ENCODE measurements at regions not wholly inside any gene's neighbourhood (a gene's known extent, or its start where the extent isn't known, plus 50 kb on each side); places are given as distances from the start of the nearest gene placed in this dataset.

DNA sequence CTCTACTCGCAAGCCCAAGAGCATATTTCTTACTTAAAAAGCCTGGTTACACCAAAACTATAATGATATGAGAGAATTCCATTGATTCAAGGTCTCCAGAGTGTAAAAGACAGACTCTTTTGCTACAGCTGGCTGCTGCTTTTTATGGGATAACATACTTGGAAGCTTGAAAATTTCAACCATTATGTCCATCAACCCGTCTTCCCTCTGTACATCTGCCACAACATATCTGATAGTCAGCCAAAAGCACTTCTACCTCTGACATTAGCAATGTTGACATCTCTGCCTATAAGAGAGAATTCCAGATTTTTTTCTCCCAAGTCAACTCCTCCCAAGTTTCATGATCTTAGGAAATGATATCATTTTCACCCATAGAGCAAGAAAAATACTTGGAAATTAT lies 54.4 kb upstream of the IQCM start:
- no peak overlapping the region for H3K4me2 ChIP-seq (ENCODE audit: low read depth, low read length, poor library complexity, severe bottlenecking)
- H3K27me3 ChIP-seq (ENCODE audit: low read length), result no peaks in the 10 kb centered on the region
- H3K9me3 ChIP-seq (ENCODE audit: low read length), result no peaks in the 10 kb centered on the region
- H3K79me2 ChIP-seq (ENCODE audit: low read length), result no peaks in the 10 kb centered on the region
- H3K9me2 ChIP-seq (replicated peaks; ENCODE audit: insufficient read depth, low read length), result no peaks in the 10 kb centered on the region
- no peak overlapping the region for H3K9ac ChIP-seq (ENCODE audit: low read length)
- H4K20me1 ChIP-seq (ENCODE audit: insufficient read depth, low read depth, low read length), result no peaks in the 10 kb centered on the region
- no peaks in the 10 kb centered on the region for H3K36me3 ChIP-seq (ENCODE audit: insufficient read depth, low read length)
- H3K27ac ChIP-seq (ENCODE audit: low read length), result no peak overlapping the region
- no peak for DNase-seq
- H2AFZ ChIP-seq (ENCODE audit: low read length), result no peak overlapping the region
- H3K4me1 ChIP-seq (ENCODE audit: low read length), result no peaks in the 10 kb centered on the region
- no peak overlapping the region for H3K4me3 ChIP-seq (ENCODE audit: low read length)

DNA sequence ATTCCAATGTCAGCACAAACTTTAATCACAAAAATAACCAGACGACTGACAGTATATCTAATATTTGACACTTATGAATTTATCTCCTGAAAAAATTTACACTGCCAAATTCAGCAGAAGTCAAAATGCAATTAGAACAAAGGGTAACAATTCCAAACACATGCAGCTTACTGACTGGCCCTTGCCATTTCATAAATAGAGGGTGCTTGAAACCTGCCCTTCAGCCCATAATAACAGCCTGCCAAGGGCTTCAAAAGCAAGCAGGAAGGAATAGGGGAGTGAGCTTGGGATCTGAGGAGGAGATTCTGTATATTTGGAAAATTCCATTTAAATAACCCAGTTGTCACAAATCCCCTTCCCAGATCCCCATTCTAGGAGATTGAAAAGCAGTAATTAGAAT lies 66.1 kb upstream of the IQCM start:
- DNase-seq, result no peak

DNA sequence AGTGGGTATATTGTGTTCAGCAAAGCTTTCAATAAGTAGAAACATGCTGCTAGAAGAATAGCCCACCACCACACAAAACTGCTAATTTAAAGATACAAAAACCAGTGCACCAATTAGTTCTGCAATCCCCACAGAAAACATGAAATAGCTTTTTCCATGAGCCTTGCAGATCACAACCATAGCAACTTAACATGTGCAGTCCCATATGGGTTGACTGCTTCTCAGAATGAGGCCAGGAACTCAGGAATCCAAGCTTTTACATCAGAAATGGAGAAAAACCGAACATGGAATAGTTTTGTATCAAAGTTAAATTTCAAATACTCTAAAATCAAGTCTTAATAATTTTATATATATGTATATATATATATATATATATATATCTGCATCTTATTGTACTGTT lies 66.6 kb upstream of the IQCM start:
- H3K4me3 ChIP-seq (ENCODE audit: low read length), result no peak overlapping the region
- no peaks in the 10 kb centered on the region for H4K20me1 ChIP-seq (ENCODE audit: insufficient read depth, low read depth, low read length)
- DNase-seq, result no peak
- no peaks in the 10 kb centered on the region for H3K9me2 ChIP-seq (replicated peaks; ENCODE audit: insufficient read depth, low read length)
- H3K4me1 ChIP-seq (ENCODE audit: low read length), result no peaks in the 10 kb centered on the region
- H3K27me3 ChIP-seq (ENCODE audit: low read length), result no peaks in the 10 kb centered on the region
- no peak overlapping the region for H2AFZ ChIP-seq (ENCODE audit: low read length)
- H3K4me2 ChIP-seq (ENCODE audit: low read depth, low read length, poor library complexity, severe bottlenecking), result no peak overlapping the region
- H3K9me3 ChIP-seq (ENCODE audit: low read length), result no peaks in the 10 kb centered on the region
- no peak overlapping the region for H3K9ac ChIP-seq (ENCODE audit: low read length)
- H3K27ac ChIP-seq (ENCODE audit: low read length), result no peak overlapping the region
- no peaks in the 10 kb centered on the region for H3K79me2 ChIP-seq (ENCODE audit: low read length)
- H3K36me3 ChIP-seq (ENCODE audit: insufficient read depth, low read length), result no peaks in the 10 kb centered on the region

More for the DNA sequence above, 66.1 kb upstream of the IQCM start:
- Histone ChIP-seq H3K9ac (ENCODE audit: low read length) (no peak overlapping the region), H3K4me2 (ENCODE audit: low read depth, low read length, poor library complexity, severe bottlenecking) (no peak overlapping the region), H3K4me1 (ENCODE audit: low read length) (no peaks in the 10 kb centered on the region), H3K9me3 (ENCODE audit: low read length) (no peaks in the 10 kb centered on the region), H3K36me3 (ENCODE audit: insufficient read depth, low read length) (no peaks in the 10 kb centered on the region), H4K20me1 (ENCODE audit: insufficient read depth, low read depth, low read length) (no peaks in the 10 kb centered on the region), H2AFZ (ENCODE audit: low read length) (no peak overlapping the region), H3K4me3 (ENCODE audit: low read length) (no peak overlapping the region), H3K9me2 (replicated peaks; ENCODE audit: insufficient read depth, low read length) (no peaks in the 10 kb centered on the region), H3K79me2 (ENCODE audit: low read length) (no peaks in the 10 kb centered on the region), H3K27ac (ENCODE audit: low read length) (no peak overlapping the region), H3K27me3 (ENCODE audit: low read length) (no peaks in the 10 kb centered on the region)

DNA sequence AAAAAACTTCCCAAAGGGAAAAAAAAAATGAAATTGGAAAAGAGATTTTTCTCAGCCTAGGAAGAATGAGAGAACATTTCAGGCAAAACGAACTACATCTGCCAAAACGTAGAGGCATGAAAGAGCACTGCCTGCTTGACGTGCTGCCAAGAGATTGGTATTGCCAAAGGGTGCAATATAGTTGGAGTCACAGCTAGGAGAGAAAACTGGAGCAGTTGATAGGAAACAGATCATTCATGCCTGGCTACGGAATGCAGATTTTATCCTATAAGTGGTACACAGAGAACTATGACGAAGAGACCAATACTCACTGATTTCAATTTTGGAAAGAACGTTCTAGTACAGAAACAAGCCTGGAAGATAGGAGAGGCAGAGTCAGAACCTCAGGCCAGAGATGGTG lies 68.4 kb upstream of the IQCM start:
- Histone ChIP-seq H3K27me3 (ENCODE audit: low read length) (no peaks in the 10 kb centered on the region), H4K20me1 (ENCODE audit: insufficient read depth, low read depth, low read length) (no peaks in the 10 kb centered on the region), H3K9me2 (replicated peaks; ENCODE audit: insufficient read depth, low read length) (no peaks in the 10 kb centered on the region), H3K9me3 (ENCODE audit: low read length) (no peaks in the 10 kb centered on the region), H3K79me2 (ENCODE audit: low read length) (no peaks in the 10 kb centered on the region), H2AFZ (ENCODE audit: low read length) (no peak overlapping the region), H3K4me1 (ENCODE audit: low read length) (no peaks in the 10 kb centered on the region), H3K4me2 (ENCODE audit: low read depth, low read length, poor library complexity, severe bottlenecking) (no peak overlapping the region), H3K9ac (ENCODE audit: low read length) (no peak overlapping the region), H3K27ac (ENCODE audit: low read length) (no peak overlapping the region), H3K4me3 (ENCODE audit: low read length) (no peak overlapping the region), H3K36me3 (ENCODE audit: insufficient read depth, low read length) (no peaks in the 10 kb centered on the region)
- no peak for DNase-seq

DNA sequence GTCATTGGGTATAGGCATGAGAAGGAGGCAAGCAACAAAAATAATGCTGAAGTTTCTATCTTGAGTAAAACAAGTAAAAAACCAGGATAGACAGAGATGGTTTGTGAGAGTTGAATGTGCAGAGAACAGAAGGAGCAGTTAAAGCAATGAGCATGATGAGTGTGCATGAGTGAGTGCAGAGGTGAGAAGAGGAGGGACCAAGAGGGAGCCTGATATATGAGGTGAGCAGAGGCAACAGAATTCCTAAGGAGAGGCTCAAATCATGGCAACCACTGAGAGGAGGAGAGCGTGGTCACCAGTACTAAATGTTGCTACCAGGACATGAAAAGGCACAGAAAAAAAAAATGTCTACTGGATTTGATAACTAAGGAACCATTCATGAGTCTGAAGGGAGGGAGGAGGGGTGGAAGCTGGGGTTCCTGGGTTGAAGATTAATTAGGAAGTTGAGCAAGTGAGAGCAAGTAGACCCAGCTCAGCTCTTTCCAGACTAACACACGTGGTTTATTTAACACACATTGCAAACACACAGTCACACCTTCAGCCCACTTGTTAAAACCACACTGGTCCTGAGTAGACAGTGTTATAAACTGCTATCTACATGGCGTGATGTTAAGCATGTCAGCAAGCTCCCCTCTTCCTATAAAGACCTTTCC lies 69.0 kb upstream of the IQCM start:
- Histone ChIP-seq H3K4me2 (ENCODE audit: low read depth, low read length, poor library complexity, severe bottlenecking) (no peak overlapping the region), H3K9me2 (replicated peaks; ENCODE audit: insufficient read depth, low read length) (no peaks in the 10 kb centered on the region), H3K9me3 (ENCODE audit: low read length) (no peaks in the 10 kb centered on the region), H3K4me1 (ENCODE audit: low read length) (no peaks in the 10 kb centered on the region), H3K9ac (ENCODE audit: low read length) (no peak overlapping the region), H3K36me3 (ENCODE audit: insufficient read depth, low read length) (no peaks in the 10 kb centered on the region), H3K27ac (ENCODE audit: low read length) (no peak overlapping the region), H2AFZ (ENCODE audit: low read length) (no peak overlapping the region), H3K4me3 (ENCODE audit: low read length) (no peak overlapping the region), H3K27me3 (ENCODE audit: low read length) (no peaks in the 10 kb centered on the region), H3K79me2 (ENCODE audit: low read length) (no peaks in the 10 kb centered on the region), H4K20me1 (ENCODE audit: insufficient read depth, low read depth, low read length) (no peaks in the 10 kb centered on the region)
- DNase-seq, result no peak

DNA sequence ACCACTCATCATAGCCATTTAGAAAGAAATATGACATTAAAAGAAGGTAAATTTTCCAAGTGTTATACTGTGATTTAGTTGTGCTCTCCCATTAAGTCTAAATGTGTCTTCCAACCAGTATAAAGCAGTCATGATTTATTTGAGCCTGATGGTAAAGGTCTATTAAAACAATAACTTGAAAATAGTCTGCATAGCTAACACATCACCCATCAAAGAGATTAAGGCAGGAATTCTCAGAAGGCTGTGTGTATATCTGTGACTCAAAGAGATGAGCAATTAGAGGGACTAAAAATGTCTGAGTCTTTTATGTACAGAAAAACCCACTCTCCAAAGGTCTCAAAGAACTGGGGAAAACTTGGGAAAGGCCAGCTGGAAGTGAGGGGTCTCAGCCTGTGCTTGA lies 70.3 kb upstream of the IQCM start:
- H3K27ac ChIP-seq (ENCODE audit: low read length), result no peak overlapping the region
- no peaks in the 10 kb centered on the region for H3K9me2 ChIP-seq (replicated peaks; ENCODE audit: insufficient read depth, low read length)
- H3K9ac ChIP-seq (ENCODE audit: low read length), result no peak overlapping the region
- H3K27me3 ChIP-seq (ENCODE audit: low read length), result no peaks in the 10 kb centered on the region
- H3K4me2 ChIP-seq (ENCODE audit: low read depth, low read length, poor library complexity, severe bottlenecking), result no peak overlapping the region
- no peak overlapping the region for H3K4me3 ChIP-seq (ENCODE audit: low read length)
- no peak overlapping the region for H2AFZ ChIP-seq (ENCODE audit: low read length)
- H3K36me3 ChIP-seq (ENCODE audit: insufficient read depth, low read length), result no peaks in the 10 kb centered on the region
- no peaks in the 10 kb centered on the region for H3K79me2 ChIP-seq (ENCODE audit: low read length)
- no peak for DNase-seq
- H4K20me1 ChIP-seq (ENCODE audit: insufficient read depth, low read depth, low read length), result no peaks in the 10 kb centered on the region
- H3K9me3 ChIP-seq (ENCODE audit: low read length), result no peaks in the 10 kb centered on the region
- no peaks in the 10 kb centered on the region for H3K4me1 ChIP-seq (ENCODE audit: low read length)

DNA sequence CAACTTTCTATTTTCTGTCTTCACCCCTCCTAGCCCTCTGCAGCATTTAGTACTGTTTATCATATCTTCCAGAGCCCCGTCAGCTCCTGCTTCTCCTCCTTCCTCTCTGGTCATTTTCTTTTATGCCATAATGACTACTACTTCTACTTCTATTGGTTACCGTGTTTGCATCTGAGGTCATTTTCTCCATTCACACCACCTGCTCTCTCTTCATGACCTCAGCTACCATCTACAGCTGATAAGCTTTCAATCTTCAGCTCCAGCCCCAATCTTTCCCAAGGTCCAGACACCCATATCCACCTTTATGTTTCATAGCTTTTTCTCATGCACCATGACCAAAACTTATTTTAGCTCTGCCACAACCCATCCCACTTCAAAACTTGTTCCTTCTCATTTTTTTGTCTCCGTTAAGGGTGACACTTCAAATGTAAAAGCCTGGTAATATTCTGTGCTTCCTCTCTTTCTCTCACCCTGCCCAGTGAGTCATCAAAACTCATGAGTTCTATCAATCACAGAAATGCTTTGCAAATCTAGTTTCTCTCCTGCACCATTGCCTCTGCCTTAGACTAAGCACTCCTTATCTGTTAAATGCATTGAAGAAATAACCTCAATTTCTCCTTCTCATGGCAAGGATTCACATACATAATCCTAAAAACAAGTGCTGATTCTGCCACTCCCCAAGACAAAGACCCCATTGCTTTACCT lies 71.3 kb upstream of the IQCM start:
- H2AFZ ChIP-seq (ENCODE audit: low read length), result no peak overlapping the region
- no peaks in the 10 kb centered on the region for H4K20me1 ChIP-seq (ENCODE audit: insufficient read depth, low read depth, low read length)
- no peaks in the 10 kb centered on the region for H3K9me3 ChIP-seq (ENCODE audit: low read length)
- H3K36me3 ChIP-seq (ENCODE audit: insufficient read depth, low read length), result no peaks in the 10 kb centered on the region
- no peak overlapping the region for H3K27ac ChIP-seq (ENCODE audit: low read length)
- no peak overlapping the region for H3K4me3 ChIP-seq (ENCODE audit: low read length)
- H3K4me2 ChIP-seq (ENCODE audit: low read depth, low read length, poor library complexity, severe bottlenecking), result no peak overlapping the region
- no peaks in the 10 kb centered on the region for H3K9me2 ChIP-seq (replicated peaks; ENCODE audit: insufficient read depth, low read length)
- no peak overlapping the region for H3K9ac ChIP-seq (ENCODE audit: low read length)
- DNase-seq, result no peak
- H3K4me1 ChIP-seq (ENCODE audit: low read length), result no peaks in the 10 kb centered on the region
- H3K79me2 ChIP-seq (ENCODE audit: low read length), result no peaks in the 10 kb centered on the region
- no peaks in the 10 kb centered on the region for H3K27me3 ChIP-seq (ENCODE audit: low read length)

DNA sequence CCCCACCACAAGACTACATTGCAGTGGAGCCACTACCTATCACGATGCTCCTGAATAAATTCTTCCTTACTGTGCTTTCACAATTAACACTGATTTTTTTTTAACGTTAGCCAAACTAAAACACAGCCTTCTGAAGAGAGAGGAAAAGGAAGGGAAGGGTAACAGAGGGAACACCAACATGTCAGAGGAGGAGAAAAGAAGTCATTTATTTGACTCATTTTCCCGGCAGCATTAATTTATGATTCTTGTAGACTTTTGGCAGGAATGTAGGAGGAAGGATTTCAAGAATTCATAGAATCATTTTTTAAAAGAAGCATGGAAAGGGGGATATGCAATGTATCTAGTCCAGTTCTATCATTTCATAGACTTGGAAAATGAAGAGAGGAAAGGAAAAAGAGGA lies 74.3 kb upstream of the IQCM start:
- no peak overlapping the region for H3K4me2 ChIP-seq (ENCODE audit: low read depth, low read length, poor library complexity, severe bottlenecking)
- H3K27me3 ChIP-seq (ENCODE audit: low read length), result no peaks in the 10 kb centered on the region
- H3K9me2 ChIP-seq (replicated peaks; ENCODE audit: insufficient read depth, low read length), result no peaks in the 10 kb centered on the region
- no peaks in the 10 kb centered on the region for H3K9me3 ChIP-seq (ENCODE audit: low read length)
- H3K27ac ChIP-seq (ENCODE audit: low read length), result no peak overlapping the region
- no peak for DNase-seq
- no peak overlapping the region for H3K9ac ChIP-seq (ENCODE audit: low read length)
- no peaks in the 10 kb centered on the region for H3K36me3 ChIP-seq (ENCODE audit: insufficient read depth, low read length)
- no peaks in the 10 kb centered on the region for H3K79me2 ChIP-seq (ENCODE audit: low read length)
- no peaks in the 10 kb centered on the region for H4K20me1 ChIP-seq (ENCODE audit: insufficient read depth, low read depth, low read length)
- H3K4me1 ChIP-seq (ENCODE audit: low read length), result no peaks in the 10 kb centered on the region
- H2AFZ ChIP-seq (ENCODE audit: low read length), result no peak overlapping the region
- H3K4me3 ChIP-seq (ENCODE audit: low read length), result no peak overlapping the region

Measured in Karpas-422 (cell line).